Keratinocyte (primary cell): ENCODE measurements at regions not wholly inside any gene's neighbourhood (a gene's known extent, or its start where the extent isn't known, plus 50 kb on each side); places are given as distances from the start of the nearest gene placed in this dataset.

Experiments
- DNase-seq: peaks from one replicate; pipeline ENCODE4 v3.0.0-alpha.2; 2011; ENCODE audit warnings: low read depth, missing footprints, low spot score
- FAIRE-seq: peaks from 2 replicates; lab custom pipeline; 2011; peaks lifted over from hg19 to GRCh38; lab: Jason Lieb, UNC
- H2AFZ ChIP-seq: 2 replicates; pipeline ENCODE4 v1.6.0; 2012; ENCODE audit warnings: low read length, control low read depth, inconsistent platforms; ENCODE audit not compliant: control insufficient read depth
- H3K27ac ChIP-seq: 2 replicates; pipeline ENCODE4 v1.5.1; 2011; ENCODE audit warnings: low read length; ENCODE audit not compliant: control insufficient read depth, insufficient read depth
- H3K27me3 ChIP-seq: 3 replicates; pipeline ENCODE4 v1.6.0; 2011; ENCODE audit warnings: low read length; ENCODE audit not compliant: control insufficient read depth, insufficient read depth; ENCODE audit errors: extremely low read depth
- H3K36me3 ChIP-seq, 2 experiments: 2 replicates in 1 of 2; 3 replicates in 1 of 2; pipeline ENCODE4 v1.5.1; 2011; ENCODE audit warnings: low read length in 2 of 2, mild to moderate bottlenecking in 1 of 2; ENCODE audit not compliant: control insufficient read depth in 2 of 2, insufficient read depth in 2 of 2; ENCODE audit errors: extremely low read depth in 1 of 2
- H3K4me1 ChIP-seq: 3 replicates; pipeline ENCODE4 v1.5.1; 2011; ENCODE audit warnings: low read length; ENCODE audit not compliant: control insufficient read depth, insufficient read depth; ENCODE audit errors: extremely low read depth
- H3K4me2 ChIP-seq: 3 replicates; pipeline ENCODE4 v1.6.0; 2011; ENCODE audit warnings: low read depth, low read length; ENCODE audit not compliant: control insufficient read depth, insufficient read depth; ENCODE audit errors: extremely low read depth
- H3K4me3 ChIP-seq, 3 experiments: fragments of 200-600 bp in 1 of 3; sonication (generic) in 1 of 3; 2 replicates in 2 of 3; 3 replicates in 1 of 3; pipeline ENCODE4 v1.5.1; 2011 to 2016; ENCODE audit warnings: low read length in 3 of 3, mild to moderate bottlenecking in 3 of 3, control low read depth in 2 of 3, inconsistent platforms in 1 of 3, low read depth in 1 of 3, mixed read lengths in 1 of 3, mixed run types in 1 of 3, moderate library complexity in 1 of 3; ENCODE audit not compliant: control insufficient read depth in 2 of 3, insufficient read depth in 2 of 3; ENCODE audit errors: extremely low read depth in 1 of 3
- H3K79me2 ChIP-seq: 2 replicates; pipeline ENCODE4 v1.6.0; 2012; ENCODE audit warnings: low read length; ENCODE audit not compliant: control insufficient read depth, insufficient read depth
- H3K9ac ChIP-seq: 3 replicates; pipeline ENCODE4 v1.6.0; 2011; ENCODE audit warnings: low read length; ENCODE audit not compliant: control insufficient read depth, insufficient read depth; ENCODE audit errors: extremely low read depth
- H3K9me1 ChIP-seq: 3 replicates; pipeline ENCODE4 v1.6.0; 2011; ENCODE audit warnings: low read length; ENCODE audit not compliant: control insufficient read depth, insufficient read depth; ENCODE audit errors: extremely low read depth
- H3K9me3 ChIP-seq: 2 replicates; pipeline ENCODE4 v1.5.1; 2012; ENCODE audit warnings: low read depth, low read length; ENCODE audit not compliant: control insufficient read depth
- H4K20me1 ChIP-seq: 3 replicates; pipeline ENCODE4 v1.6.0; 2011; ENCODE audit warnings: low read length; ENCODE audit not compliant: control insufficient read depth, insufficient read depth; ENCODE audit errors: extremely low read depth
- CTCF ChIP-seq, 3 experiments: IDR thresholded peaks in 1 of 3; conservative IDR thresholded peaks in 1 of 3; optimal IDR thresholded peaks in 1 of 3; 2 replicates in 2 of 3; 3 replicates in 1 of 3; pipeline versions ENCODE3 to v1.5.1; 2011; ENCODE audit warnings: low read length in 3 of 3, mild to moderate bottlenecking in 3 of 3, moderate library complexity in 2 of 3, control low read depth in 1 of 3, inconsistent platforms in 1 of 3; ENCODE audit not compliant: insufficient read depth in 2 of 3; ENCODE audit errors: extremely low read depth in 1 of 3
- EZH2 ChIP-seq: IDR thresholded peaks from one replicate; pipeline ENCODE4 v1.6.1; 2012; ENCODE audit warnings: inconsistent platforms, mild to moderate bottlenecking, low read length, moderate library complexity
- dilution Hi-C: fragments of 300-500 bp; cut with MboI; formaldehyde crosslinking; loops from one replicate; pipeline ENCODE4 v1.7.0; 2020; ENCODE audit warnings: low sequenced_read_pairs; ENCODE audit not compliant: extremely low pct_ligation_motif_present

- dilution Hi-C loops = no loop called here
- H3K4me2 ChIP-seq = no peak overlapping the region
- TF ChIP-seq CTCF (optimal IDR thresholded peaks at IDR 0.05 in 1 of 3, IDR thresholded peaks at IDR 0.05 in 1 of 3, conservative IDR thresholded peaks at IDR 0.05 in 1 of 3; ENCODE audit: extremely low read depth in 1 of 3, insufficient read depth in 2 of 3, low read length in 3 of 3) (no peak), EZH2 (no peak)
These were observed 298.0 kb upstream of the PLET1 start for GRCh38 chr11:112558691-112559090.

GRCh38 chr11:112563808-112564207 lies 303.1 kb upstream of the PLET1 start:
- Histone ChIP-seq H3K27me3 (no peaks in the 10 kb centered on the region), H3K79me2 (no peaks in the 10 kb centered on the region), H3K9me3 (no peaks in the 10 kb centered on the region), H2AFZ (no peak overlapping the region), H3K9ac (no peak overlapping the region), H3K4me2 (no peak overlapping the region), H4K20me1 (no peaks in the 10 kb centered on the region), H3K36me3 (no peaks in the 10 kb centered on the region), H3K4me1 (no peaks in the 10 kb centered on the region), H3K27ac (no peak overlapping the region), H3K9me1 (no peaks in the 10 kb centered on the region), H3K4me3 (no peak overlapping the region)
- TF ChIP-seq CTCF (optimal IDR thresholded peaks at IDR 0.05 in 1 of 3, IDR thresholded peaks at IDR 0.05 in 1 of 3, conservative IDR thresholded peaks at IDR 0.05 in 1 of 3; ENCODE audit: extremely low read depth in 1 of 3, insufficient read depth in 2 of 3, low read length in 3 of 3) (no peak), EZH2 (no peak)
- dilution Hi-C loops = no loop called here
- FAIRE-seq = no peak
- DNase-seq = no peak

More at GRCh38 chr11:112558691-112559090, 298.0 kb upstream of the PLET1 start:
- H3K9me1 ChIP-seq = no peaks in the 10 kb centered on the region
- no peaks in the 10 kb centered on the region for H4K20me1 ChIP-seq
- no peaks in the 10 kb centered on the region for H3K4me1 ChIP-seq
- H3K9ac ChIP-seq = no peak overlapping the region
- H3K27me3 ChIP-seq = no peaks in the 10 kb centered on the region
- DNase-seq (no peak), FAIRE-seq (no peak)
- H2AFZ ChIP-seq = no peak overlapping the region
- no peak overlapping the region for H3K4me3 ChIP-seq
- no peaks in the 10 kb centered on the region for H3K79me2 ChIP-seq
- no peaks in the 10 kb centered on the region for H3K9me3 ChIP-seq
- H3K36me3 ChIP-seq = no peaks in the 10 kb centered on the region
- H3K27ac ChIP-seq = no peak overlapping the region
